ENCODE measurements at regions not wholly inside any gene's neighbourhood (a gene's known extent, or its start where the extent isn't known, plus 50 kb on each side); places are given as distances from the start of the nearest gene placed in this dataset.

DNA sequence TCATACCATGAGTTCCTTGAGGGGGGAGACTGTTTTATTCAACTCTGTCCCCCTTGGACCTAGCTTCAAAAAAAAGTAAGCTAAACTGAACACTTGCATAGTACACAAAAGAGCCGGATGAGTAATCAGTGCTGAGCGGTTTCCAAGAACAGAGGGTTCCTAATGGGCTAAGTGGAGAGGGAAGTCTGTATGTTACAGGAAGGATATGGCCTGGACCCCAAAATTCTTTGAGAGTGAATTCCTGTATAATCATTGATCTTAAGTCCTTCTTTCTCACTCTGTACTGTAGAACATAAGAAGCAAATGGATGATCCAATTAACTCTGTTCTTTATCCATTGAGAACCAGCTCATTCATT is 324.7 kb upstream of the CNR1 start:
- no peak for TF ChIP-seq POLR2A (IDR thresholded peaks at IDR 0.05)
- TF ChIP-seq, protein P1, sequence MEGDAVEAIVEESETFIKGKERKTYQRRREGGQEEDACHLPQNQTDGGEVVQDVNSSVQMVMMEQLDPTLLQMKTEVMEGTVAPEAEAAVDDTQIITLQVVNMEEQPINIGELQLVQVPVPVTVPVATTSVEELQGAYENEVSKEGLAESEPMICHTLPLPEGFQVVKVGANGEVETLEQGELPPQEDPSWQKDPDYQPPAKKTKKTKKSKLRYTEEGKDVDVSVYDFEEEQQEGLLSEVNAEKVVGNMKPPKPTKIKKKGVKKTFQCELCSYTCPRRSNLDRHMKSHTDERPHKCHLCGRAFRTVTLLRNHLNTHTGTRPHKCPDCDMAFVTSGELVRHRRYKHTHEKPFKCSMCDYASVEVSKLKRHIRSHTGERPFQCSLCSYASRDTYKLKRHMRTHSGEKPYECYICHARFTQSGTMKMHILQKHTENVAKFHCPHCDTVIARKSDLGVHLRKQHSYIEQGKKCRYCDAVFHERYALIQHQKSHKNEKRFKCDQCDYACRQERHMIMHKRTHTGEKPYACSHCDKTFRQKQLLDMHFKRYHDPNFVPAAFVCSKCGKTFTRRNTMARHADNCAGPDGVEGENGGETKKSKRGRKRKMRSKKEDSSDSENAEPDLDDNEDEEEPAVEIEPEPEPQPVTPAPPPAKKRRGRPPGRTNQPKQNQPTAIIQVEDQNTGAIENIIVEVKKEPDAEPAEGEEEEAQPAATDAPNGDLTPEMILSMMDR (IDR thresholded peaks at IDR 0.05) = no peak

Data from right lobe of liver (tissue), 4 donors.